ENCODE measurements at regions not wholly inside any gene's neighbourhood (a gene's known extent, or its start where the extent isn't known, plus 50 kb on each side); places are given as distances from the start of the nearest gene placed in this dataset.

DNA sequence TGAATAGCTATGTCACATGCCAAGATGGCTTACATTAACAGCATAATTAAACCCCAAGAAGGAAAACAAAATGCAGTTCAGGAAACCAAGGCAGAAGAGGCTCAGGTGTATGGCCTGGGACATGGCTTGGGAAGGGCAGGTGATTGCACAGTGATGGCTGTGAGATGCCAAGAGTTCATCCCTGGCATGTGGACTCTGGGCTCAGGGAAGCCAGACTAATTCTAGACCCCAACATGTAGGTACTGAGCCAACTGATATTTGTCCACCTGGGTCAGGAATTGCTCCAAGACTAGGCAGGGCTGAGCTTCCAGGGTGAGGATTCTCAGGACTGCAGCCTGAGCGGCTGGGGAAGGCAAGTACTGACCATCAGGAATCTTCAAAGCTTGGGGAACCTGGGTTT lies 218.4 kb upstream of the PIK3R1 start:
- dilution Hi-C loops (cut with MboI; ENCODE audit: extremely low pct_ligation_motif_present, low sequenced_read_pairs), result no loop called here
- TF ChIP-seq JUN (IDR thresholded peaks at IDR 0.05; ENCODE audit: borderline replicate concordance, insufficient read depth, insufficient read length, low read depth) (no peak), MYC (IDR thresholded peaks at IDR 0.05; ENCODE audit: low read depth, low read length) (no peak), GATA2 (IDR thresholded peaks at IDR 0.05; ENCODE audit: insufficient read depth, insufficient read length, low read depth, low read length) (no peak), EZH2 (IDR thresholded peaks at IDR 0.05; ENCODE audit: borderline replicate concordance, low read depth, low read length, severe bottlenecking) (no peak), POLR2A (IDR thresholded peaks at IDR 0.05; ENCODE audit: low read depth, low read length) (no peak), FOS (IDR thresholded peaks at IDR 0.05; ENCODE audit: borderline replicate concordance, insufficient read depth, low read length) (no peak), POLR2AphosphoS5 (IDR thresholded peaks at IDR 0.05; ENCODE audit: insufficient read depth, low read depth, low read length) (no peak)
- TF ChIP-seq, protein P1, sequence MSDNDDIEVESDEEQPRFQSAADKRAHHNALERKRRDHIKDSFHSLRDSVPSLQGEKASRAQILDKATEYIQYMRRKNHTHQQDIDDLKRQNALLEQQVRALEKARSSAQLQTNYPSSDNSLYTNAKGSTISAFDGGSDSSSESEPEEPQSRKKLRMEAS (IDR thresholded peaks at IDR 0.05; ENCODE audit: insufficient read depth, insufficient read length), result no peak
- TF ChIP-seq, protein P2, sequence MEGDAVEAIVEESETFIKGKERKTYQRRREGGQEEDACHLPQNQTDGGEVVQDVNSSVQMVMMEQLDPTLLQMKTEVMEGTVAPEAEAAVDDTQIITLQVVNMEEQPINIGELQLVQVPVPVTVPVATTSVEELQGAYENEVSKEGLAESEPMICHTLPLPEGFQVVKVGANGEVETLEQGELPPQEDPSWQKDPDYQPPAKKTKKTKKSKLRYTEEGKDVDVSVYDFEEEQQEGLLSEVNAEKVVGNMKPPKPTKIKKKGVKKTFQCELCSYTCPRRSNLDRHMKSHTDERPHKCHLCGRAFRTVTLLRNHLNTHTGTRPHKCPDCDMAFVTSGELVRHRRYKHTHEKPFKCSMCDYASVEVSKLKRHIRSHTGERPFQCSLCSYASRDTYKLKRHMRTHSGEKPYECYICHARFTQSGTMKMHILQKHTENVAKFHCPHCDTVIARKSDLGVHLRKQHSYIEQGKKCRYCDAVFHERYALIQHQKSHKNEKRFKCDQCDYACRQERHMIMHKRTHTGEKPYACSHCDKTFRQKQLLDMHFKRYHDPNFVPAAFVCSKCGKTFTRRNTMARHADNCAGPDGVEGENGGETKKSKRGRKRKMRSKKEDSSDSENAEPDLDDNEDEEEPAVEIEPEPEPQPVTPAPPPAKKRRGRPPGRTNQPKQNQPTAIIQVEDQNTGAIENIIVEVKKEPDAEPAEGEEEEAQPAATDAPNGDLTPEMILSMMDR (IDR thresholded peaks at IDR 0.05; ENCODE audit: extremely low read depth in 1 of 2, insufficient read depth in 1 of 2, low read depth in 1 of 2, low read length in 2 of 2), result no peak
- intact Hi-C loops (cut with micrococcal nuclease), result loop anchor here (5.0 kb wide), 1 partner anchor 750 kb away; no protein-coding TSS in a partner anchor
- Histone ChIP-seq H3K79me2 (ENCODE audit: control insufficient read depth, insufficient read depth, low read length) (no peaks in the 10 kb centered on the region), H3K4me1 (ENCODE audit: control insufficient read depth, extremely low read depth, insufficient read depth, low read length) (peaks cover 14% of the 10 kb centered on the region), H3K4me2 (ENCODE audit: insufficient read depth, low read length) (no peak overlapping the region), H3K9ac (replicated peaks; ENCODE audit: extremely low read depth, insufficient read depth, low read length) (no peak overlapping the region), H3K9me1 (replicated peaks; ENCODE audit: control insufficient read depth, extremely low read depth, insufficient read depth, low read length) (no peaks in the 10 kb centered on the region), H3K27ac (ENCODE audit: insufficient read depth, low read depth, low read length) (no peak overlapping the region), H4K20me1 (replicated peaks; ENCODE audit: control insufficient read depth, extremely low read depth, insufficient read depth, low read length) (no peaks in the 10 kb centered on the region), H3K27me3 (ENCODE audit: control insufficient read depth in 2 of 2, insufficient read depth in 2 of 2, low read length in 2 of 2) (no peaks in the 10 kb centered on the region), H3K36me3 (ENCODE audit: control insufficient read depth in 2 of 2, extremely low read depth in 1 of 2, insufficient read depth in 2 of 2, low read length in 2 of 2) (no peaks in the 10 kb centered on the region), H3K4me3 (replicated peaks in 1 of 3; ENCODE audit: insufficient read depth in 1 of 3, low read depth in 1 of 3, low read length in 3 of 3) (no peak overlapping the region), H2AFZ (ENCODE audit: low read depth, low read length) (no peak overlapping the region), H3K9me3 (replicated peaks; ENCODE audit: control insufficient read depth, insufficient read depth, low read length) (no peaks in the 10 kb centered on the region)
- ChIA-PET CTCF (no interaction called here), POLR2A (no interaction called here)
- no TSS peak for BruUV-seq (replicated peaks)
- no peak for DNase-seq (ENCODE audit: low read depth, low spot score)
- FAIRE-seq, result no peak

All from endothelial cell of umbilical vein (primary cell).